ENCODE measurements at regions not wholly inside any gene's neighbourhood (a gene's known extent, or its start where the extent isn't known, plus 50 kb on each side); places are given as distances from the start of the nearest gene placed in this dataset.

- DNase-seq (ENCODE audit: low spot score): no peak
- no peak overlapping the region for H3K27ac ChIP-seq
- intact Hi-C loops (cut with DNase I): no loop called here
- WGBS: 98% methylated on average over 2 of the region's 2 CpGs
- TF ChIP-seq POLR2AphosphoS5 (IDR thresholded peaks at IDR 0.05): no peak
- no peak for TF ChIP-seq CTCF (IDR thresholded peaks at IDR 0.05)
- no peak for TF ChIP-seq POLR2A (IDR thresholded peaks at IDR 0.05)
- H3K4me1 ChIP-seq (replicated peaks): no peaks in the 10 kb centered on the region
- H3K9me3 ChIP-seq: no peaks in the 10 kb centered on the region
- H3K4me3 ChIP-seq: no peak overlapping the region
- no peaks in the 10 kb centered on the region for H3K36me3 ChIP-seq
- no peaks in the 10 kb centered on the region for H3K27me3 ChIP-seq (replicated peaks; ENCODE audit: insufficient read depth)
Measured at GRCh38 chr13:88685459-88685858, 1014.3 kb downstream of the SLITRK5 start.

GRCh38 chr13:88701551-88701950 is 1030.4 kb downstream of the SLITRK5 start:
- intact Hi-C loops (cut with DNase I): no loop called here

GRCh38 chr13:88704600-88705275 is 1033.6 kb downstream of the SLITRK5 start:
- H3K27ac ChIP-seq: no peak overlapping the region
- no peaks in the 10 kb centered on the region for H3K9me3 ChIP-seq
- H3K36me3 ChIP-seq: no peaks in the 10 kb centered on the region
- intact Hi-C loops (cut with DNase I): no loop called here
- H3K4me1 ChIP-seq (replicated peaks): no peaks in the 10 kb centered on the region
- H3K27me3 ChIP-seq (replicated peaks; ENCODE audit: insufficient read depth): no peaks in the 10 kb centered on the region
- no peak for DNase-seq (ENCODE audit: low spot score)
- H3K4me3 ChIP-seq: no peak overlapping the region
- TF ChIP-seq CTCF (IDR thresholded peaks at IDR 0.05) (no peak), POLR2A (IDR thresholded peaks at IDR 0.05) (no peak), POLR2AphosphoS5 (IDR thresholded peaks at IDR 0.05) (no peak)
- 27% methylated on average over 7 of the region's 7 CpGs for WGBS

More at GRCh38 chr13:88701551-88701950, 1030.4 kb downstream of the SLITRK5 start:
- no peaks in the 10 kb centered on the region for H3K9me3 ChIP-seq
- DNase-seq (ENCODE audit: low spot score): no peak
- no peak overlapping the region for H3K4me3 ChIP-seq
- no peaks in the 10 kb centered on the region for H3K27me3 ChIP-seq (replicated peaks; ENCODE audit: insufficient read depth)
- no peaks in the 10 kb centered on the region for H3K36me3 ChIP-seq
- no peaks in the 10 kb centered on the region for H3K4me1 ChIP-seq (replicated peaks)
- TF ChIP-seq CTCF (IDR thresholded peaks at IDR 0.05) (no peak), POLR2AphosphoS5 (IDR thresholded peaks at IDR 0.05) (no peak), POLR2A (IDR thresholded peaks at IDR 0.05) (no peak)
- no peak overlapping the region for H3K27ac ChIP-seq

- H3K4me3 ChIP-seq: no peak overlapping the region
- DNase-seq (ENCODE audit: low spot score): no peak
- H3K9me3 ChIP-seq: no peaks in the 10 kb centered on the region
- no peaks in the 10 kb centered on the region for H3K36me3 ChIP-seq
- TF ChIP-seq POLR2AphosphoS5 (IDR thresholded peaks at IDR 0.05) (no peak), CTCF (IDR thresholded peaks at IDR 0.05) (no peak), POLR2A (IDR thresholded peaks at IDR 0.05) (no peak)
- no peaks in the 10 kb centered on the region for H3K27me3 ChIP-seq (replicated peaks; ENCODE audit: insufficient read depth)
- no peaks in the 10 kb centered on the region for H3K4me1 ChIP-seq (replicated peaks)
- H3K27ac ChIP-seq: no peak overlapping the region
- intact Hi-C loops (cut with DNase I): no loop called here
Measured at GRCh38 chr13:88707646-88708045, 1036.5 kb downstream of the SLITRK5 start.

- Histone ChIP-seq H3K27ac (no peak overlapping the region), H3K27me3 (replicated peaks; ENCODE audit: insufficient read depth) (no peaks in the 10 kb centered on the region), H3K36me3 (no peaks in the 10 kb centered on the region), H3K9me3 (no peaks in the 10 kb centered on the region), H3K4me3 (no peak overlapping the region), H3K4me1 (replicated peaks) (no peaks in the 10 kb centered on the region)
- 91% methylated on average over 22 of the region's 22 CpGs for WGBS
- TF ChIP-seq POLR2A (IDR thresholded peaks at IDR 0.05) (no peak), POLR2AphosphoS5 (IDR thresholded peaks at IDR 0.05) (no peak), CTCF (IDR thresholded peaks at IDR 0.05) (no peak)
- DNase-seq (ENCODE audit: low spot score): no peak
- intact Hi-C loops (cut with DNase I): no loop called here
Measured at GRCh38 chr13:88717946-88718345, 1046.8 kb downstream of the SLITRK5 start.

All from prostate gland (tissue), 2 donors.